ENCODE measurements at regions not wholly inside any gene's neighbourhood (a gene's known extent, or its start where the extent isn't known, plus 50 kb on each side); places are given as distances from the start of the nearest gene placed in this dataset.

- no peak overlapping the region for H3K4me3 Mint-ChIP-seq
Observed at GRCh38 chr7:155195939-155196523, 101.6 kb upstream of the INSIG1 start.

GRCh38 chr7:155198196-155198892 is 99.3 kb upstream of the INSIG1 start:
- H3K36me3 Mint-ChIP-seq (ENCODE audit: low read depth): peaks cover 5% of the 10 kb centered on the region
- peaks cover 20% of the 10 kb centered on the region for H3K9me3 Mint-ChIP-seq
- CTCF ChIA-PET: interaction anchor here (0.6 to 0.9 kb wide), 2 partner anchors 9 to 35 kb away, joined by 3 to 4 read pairs; no protein-coding TSS in a partner anchor
- H3K4me3 Mint-ChIP-seq: no peak overlapping the region
- H3K4me1 Mint-ChIP-seq (ENCODE audit: low read depth): peaks cover 22% of the 10 kb centered on the region
- DNase-seq: no peak
- peaks cover 1% of the 10 kb centered on the region for H3K27me3 Mint-ChIP-seq (ENCODE audit: low read depth)
- H3K27ac Mint-ChIP-seq: no peak overlapping the region
- intact Hi-C loops (cut with micrococcal nuclease): no loop called here

More at GRCh38 chr7:155195939-155196523, 101.6 kb upstream of the INSIG1 start:
- intact Hi-C loops (cut with micrococcal nuclease): no loop called here
- CTCF ChIA-PET: interaction anchor here (0.8 to 1.4 kb wide), 2 partner anchors 9 to 87 kb away, joined by 3 to 4 read pairs; no protein-coding TSS in a partner anchor
- H3K27me3 Mint-ChIP-seq (ENCODE audit: low read depth): peaks cover 9% of the 10 kb centered on the region
- peaks cover 20% of the 10 kb centered on the region for H3K9me3 Mint-ChIP-seq
- no peak overlapping the region for H3K27ac Mint-ChIP-seq
- H3K36me3 Mint-ChIP-seq (ENCODE audit: low read depth): peaks cover 5% of the 10 kb centered on the region
- DNase-seq: no peak
- peaks cover 22% of the 10 kb centered on the region for H3K4me1 Mint-ChIP-seq (ENCODE audit: low read depth)

GRCh38 chr7:155198901-155199845 is 98.5 kb upstream of the INSIG1 start:
- intact Hi-C loops (cut with micrococcal nuclease): no loop called here
- Mint-ChIP-seq H3K27ac (peak overlapping the region; percentile 68), H3K9me3 (peaks cover 20% of the 10 kb centered on the region), H3K36me3 (ENCODE audit: low read depth) (peaks cover 5% of the 10 kb centered on the region), H3K4me3 (no peak overlapping the region), H3K27me3 (ENCODE audit: low read depth) (peaks cover 1% of the 10 kb centered on the region), H3K4me1 (ENCODE audit: low read depth) (peaks cover 22% of the 10 kb centered on the region)
- CTCF ChIA-PET: interaction anchor here (0.6 to 0.9 kb wide), 2 partner anchors 9 to 36 kb away, joined by 3 to 4 read pairs; no protein-coding TSS in a partner anchor
- peak; percentile 79 for DNase-seq

- no peak for DNase-seq
- Mint-ChIP-seq H3K27me3 (ENCODE audit: low read depth) (no peaks in the 10 kb centered on the region), H3K9me3 (peaks cover 9% of the 10 kb centered on the region), H3K36me3 (ENCODE audit: low read depth) (peaks cover under 1% of the 10 kb centered on the region), H3K4me1 (ENCODE audit: low read depth) (peaks cover 40% of the 10 kb centered on the region), H3K27ac (no peak overlapping the region), H3K4me3 (no peak overlapping the region)
- intact Hi-C loops (cut with micrococcal nuclease): loop anchor here (10.0 kb wide), 1 partner anchor 443 kb away; the partner anchor contains the start of gene RBM33
- CTCF ChIA-PET: interaction anchor here (2.1 kb wide), 1 partner anchor 11 kb away, joined by 5 read pairs; no protein-coding TSS in a partner anchor
Observed at GRCh38 chr7:155201325-155202087, 96.2 kb upstream of the INSIG1 start.

- Mint-ChIP-seq H3K9me3 (peaks cover 2% of the 10 kb centered on the region), H3K27ac (no peak overlapping the region), H3K4me3 (no peak overlapping the region), H3K27me3 (ENCODE audit: low read depth) (no peaks in the 10 kb centered on the region), H3K4me1 (ENCODE audit: low read depth) (peaks cover 47% of the 10 kb centered on the region), H3K36me3 (ENCODE audit: low read depth) (no peaks in the 10 kb centered on the region)
- no peak for DNase-seq
- intact Hi-C loops (cut with micrococcal nuclease): loop anchor here (10.0 kb wide), 1 partner anchor 443 kb away; the partner anchor contains the start of gene RBM33
- CTCF ChIA-PET: no interaction called here
Observed at GRCh38 chr7:155202106-155202871, 95.4 kb upstream of the INSIG1 start.

GRCh38 chr7:155203059-155203881 is 94.4 kb upstream of the INSIG1 start:
- H3K9me3 Mint-ChIP-seq: peaks cover 4% of the 10 kb centered on the region
- H3K36me3 Mint-ChIP-seq (ENCODE audit: low read depth): no peaks in the 10 kb centered on the region
- H3K4me3 Mint-ChIP-seq: no peak overlapping the region
- intact Hi-C loops (cut with micrococcal nuclease): loop anchor here (10.0 kb wide), 1 partner anchor 442 kb away; the partner anchor contains the start of gene RBM33
- H3K27ac Mint-ChIP-seq: no peak overlapping the region
- CTCF ChIA-PET: interaction anchor here (1.5 kb wide), 1 partner anchor 14 kb away, joined by 4 read pairs; no protein-coding TSS in a partner anchor
- no peaks in the 10 kb centered on the region for H3K27me3 Mint-ChIP-seq (ENCODE audit: low read depth)
- no peak for DNase-seq
- H3K4me1 Mint-ChIP-seq (ENCODE audit: low read depth): peaks cover 48% of the 10 kb centered on the region

GRCh38 chr7:155203882-155204691 is 93.6 kb upstream of the INSIG1 start:
- H3K4me3 Mint-ChIP-seq: no peak overlapping the region
- intact Hi-C loops (cut with micrococcal nuclease): loop anchor here (2.0 to 10.0 kb wide), 2 partner anchors 201 to 441 kb away; partner anchors contain the start of genes PAXIP1 and RBM33
- CTCF ChIA-PET: interaction anchor here (1.0 to 1.5 kb wide), 3 partner anchors 13 to 145 kb away, joined by 3 to 5 read pairs (median 4); no protein-coding TSS in a partner anchor
- no peak for DNase-seq
- H3K9me3 Mint-ChIP-seq: peaks cover 4% of the 10 kb centered on the region
- H3K4me1 Mint-ChIP-seq (ENCODE audit: low read depth): peaks cover 41% of the 10 kb centered on the region
- no peak overlapping the region for H3K27ac Mint-ChIP-seq
- no peaks in the 10 kb centered on the region for H3K27me3 Mint-ChIP-seq (ENCODE audit: low read depth)
- no peaks in the 10 kb centered on the region for H3K36me3 Mint-ChIP-seq (ENCODE audit: low read depth)

- H3K36me3 Mint-ChIP-seq (ENCODE audit: low read depth): no peaks in the 10 kb centered on the region
- H3K27ac Mint-ChIP-seq: peak overlapping the region; percentile 92
- intact Hi-C loops (cut with micrococcal nuclease): loop anchor here (1.0 to 10.0 kb wide), 9 partner anchors 15 to 792 kb away; partner anchors contain the start of genes PAXIP1 and RBM33
- DNase-seq: no peak
- no peaks in the 10 kb centered on the region for H3K27me3 Mint-ChIP-seq (ENCODE audit: low read depth)
- CTCF ChIA-PET: interaction anchor here (0.8 to 1.5 kb wide), 7 partner anchors 14 to 144 kb away, joined by 3 to 18 read pairs (median 3); no protein-coding TSS in a partner anchor
- H3K4me3 Mint-ChIP-seq: peak overlapping the region; percentile 66
- peaks cover 4% of the 10 kb centered on the region for H3K9me3 Mint-ChIP-seq
- peaks cover 35% of the 10 kb centered on the region for H3K4me1 Mint-ChIP-seq (ENCODE audit: low read depth)
Observed at GRCh38 chr7:155204744-155205367, 92.8 kb upstream of the INSIG1 start.
